ENCODE measurements at regions not wholly inside any gene's neighbourhood (a gene's known extent, or its start where the extent isn't known, plus 50 kb on each side); places are given as distances from the start of the nearest gene placed in this dataset.
A peak's percentile ranks its signal among the peaks of the same experiment; 100 is the strongest.

GRCh38 chr1:38608202-38608864, 251.2 kb downstream of the RRAGC start:
- BruUV-seq (replicated peaks) = no TSS peak
- Mint-ChIP-seq H3K9me3 (ENCODE audit: low read depth, unreplicated experiment) (no peaks in the 10 kb centered on the region), H3K4me1 (ENCODE audit: low read depth, unreplicated experiment) (no peaks in the 10 kb centered on the region), H3K27me3 (ENCODE audit: unreplicated experiment) (peaks cover 76% of the 10 kb centered on the region), H3K4me3 (ENCODE audit: low read depth, unreplicated experiment) (no peak overlapping the region), H3K27ac (ENCODE audit: unreplicated experiment) (no peak overlapping the region), H3K36me3 (ENCODE audit: insufficient read depth, unreplicated experiment) (no peaks in the 10 kb centered on the region)
- peak; percentile 42 for DNase-seq
- intact Hi-C loops (cut with micrococcal nuclease; ENCODE audit: unreplicated experiment) = loop anchor here (5.0 kb wide), 1 partner anchor 209 kb away; no protein-coding TSS in a partner anchor
- TF ChIP-seq CTCF (IDR thresholded peaks at IDR 0.05; ENCODE audit: unreplicated experiment) = peak; percentile 68
- CTCF ChIA-PET = interaction anchor here (0.5 to 0.6 kb wide), 2 partner anchors 12 to 589 kb away, joined by 3 read pairs; no protein-coding TSS in a partner anchor

- intact Hi-C loops (cut with micrococcal nuclease; ENCODE audit: unreplicated experiment) = loop anchor here (5.0 kb wide), 1 partner anchor 210 kb away; no protein-coding TSS in a partner anchor
- CTCF ChIA-PET = no interaction called here
- H3K4me1 Mint-ChIP-seq (ENCODE audit: low read depth, unreplicated experiment) = no peaks in the 10 kb centered on the region
- H3K4me3 Mint-ChIP-seq (ENCODE audit: low read depth, unreplicated experiment) = no peak overlapping the region
- no peaks in the 10 kb centered on the region for H3K36me3 Mint-ChIP-seq (ENCODE audit: insufficient read depth, unreplicated experiment)
- no peak for DNase-seq
- H3K27ac Mint-ChIP-seq (ENCODE audit: unreplicated experiment) = no peak overlapping the region
- no peak for TF ChIP-seq CTCF (IDR thresholded peaks at IDR 0.05; ENCODE audit: unreplicated experiment)
- H3K9me3 Mint-ChIP-seq (ENCODE audit: low read depth, unreplicated experiment) = no peaks in the 10 kb centered on the region
- no TSS peak for BruUV-seq (replicated peaks)
- peaks cover 68% of the 10 kb centered on the region for H3K27me3 Mint-ChIP-seq (ENCODE audit: unreplicated experiment)
Measured at GRCh38 chr1:38607526-38607925, 252.0 kb downstream of the RRAGC start.

- H3K4me1 Mint-ChIP-seq (ENCODE audit: low read depth, unreplicated experiment) = no peaks in the 10 kb centered on the region
- BruUV-seq (replicated peaks) = no TSS peak
- no peak for DNase-seq
- H3K9me3 Mint-ChIP-seq (ENCODE audit: low read depth, unreplicated experiment) = no peaks in the 10 kb centered on the region
- no peaks in the 10 kb centered on the region for H3K36me3 Mint-ChIP-seq (ENCODE audit: insufficient read depth, unreplicated experiment)
- TF ChIP-seq CTCF (IDR thresholded peaks at IDR 0.05; ENCODE audit: unreplicated experiment) = no peak
- no peak overlapping the region for H3K27ac Mint-ChIP-seq (ENCODE audit: unreplicated experiment)
- no peak overlapping the region for H3K4me3 Mint-ChIP-seq (ENCODE audit: low read depth, unreplicated experiment)
- CTCF ChIA-PET = no interaction called here
- H3K27me3 Mint-ChIP-seq (ENCODE audit: unreplicated experiment) = peaks cover 63% of the 10 kb centered on the region
- intact Hi-C loops (cut with micrococcal nuclease; ENCODE audit: unreplicated experiment) = loop anchor here (5.0 kb wide), 1 partner anchor 212 kb away; no protein-coding TSS in a partner anchor
Measured at GRCh38 chr1:38605063-38605462, 254.5 kb downstream of the RRAGC start.

GRCh38 chr1:38603907-38604306, 255.7 kb downstream of the RRAGC start:
- TF ChIP-seq CTCF (IDR thresholded peaks at IDR 0.05; ENCODE audit: unreplicated experiment) = no peak
- DNase-seq = no peak
- Mint-ChIP-seq H3K36me3 (ENCODE audit: insufficient read depth, unreplicated experiment) (no peaks in the 10 kb centered on the region), H3K4me3 (ENCODE audit: low read depth, unreplicated experiment) (no peak overlapping the region), H3K9me3 (ENCODE audit: low read depth, unreplicated experiment) (no peaks in the 10 kb centered on the region), H3K27me3 (ENCODE audit: unreplicated experiment) (peaks cover 63% of the 10 kb centered on the region), H3K4me1 (ENCODE audit: low read depth, unreplicated experiment) (no peaks in the 10 kb centered on the region), H3K27ac (ENCODE audit: unreplicated experiment) (no peak overlapping the region)
- CTCF ChIA-PET = no interaction called here
- intact Hi-C loops (cut with micrococcal nuclease; ENCODE audit: unreplicated experiment) = no loop called here
- BruUV-seq (replicated peaks) = no TSS peak

Data from Calu3 (cell line).